ENCODE measurements at regions not wholly inside any gene's neighbourhood (a gene's known extent, or its start where the extent isn't known, plus 50 kb on each side); places are given as distances from the start of the nearest gene placed in this dataset.

DNA sequence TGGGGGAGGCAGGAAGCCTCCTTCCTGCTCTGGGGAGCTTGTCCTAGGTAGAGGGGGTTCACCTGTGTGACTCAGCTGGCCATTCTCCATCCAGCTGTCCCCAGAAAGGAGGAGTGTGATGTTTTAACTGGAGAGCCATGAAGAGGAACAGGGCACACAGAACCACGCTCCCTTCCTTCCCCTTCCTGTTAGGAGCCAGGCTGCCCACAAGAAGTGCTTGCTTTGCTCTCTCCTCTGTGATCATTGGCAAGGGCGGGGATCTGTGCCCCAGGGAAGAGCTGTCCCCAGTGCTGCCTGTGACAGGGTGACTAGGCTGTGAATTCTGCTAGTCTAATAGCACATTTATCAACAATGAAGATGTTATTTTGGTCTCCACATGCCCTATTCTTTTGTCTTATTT lies 169.6 kb upstream of the GATB start:
- H3K9me3 ChIP-seq: no peaks in the 10 kb centered on the region
- H3K36me3 ChIP-seq: no peaks in the 10 kb centered on the region
- H3K4me3 ChIP-seq: no peak overlapping the region
- H3K4me1 ChIP-seq: no peaks in the 10 kb centered on the region
- no peaks in the 10 kb centered on the region for H3K27me3 ChIP-seq (ENCODE audit: low read depth)
- intact Hi-C loops (cut with DNase I): no loop called here
- H3K27ac ChIP-seq: no peak overlapping the region
- ATAC-seq (peak in 1 of 2 donors; percentile 27), DNase-seq (no peak)
- TF ChIP-seq, protein P1, sequence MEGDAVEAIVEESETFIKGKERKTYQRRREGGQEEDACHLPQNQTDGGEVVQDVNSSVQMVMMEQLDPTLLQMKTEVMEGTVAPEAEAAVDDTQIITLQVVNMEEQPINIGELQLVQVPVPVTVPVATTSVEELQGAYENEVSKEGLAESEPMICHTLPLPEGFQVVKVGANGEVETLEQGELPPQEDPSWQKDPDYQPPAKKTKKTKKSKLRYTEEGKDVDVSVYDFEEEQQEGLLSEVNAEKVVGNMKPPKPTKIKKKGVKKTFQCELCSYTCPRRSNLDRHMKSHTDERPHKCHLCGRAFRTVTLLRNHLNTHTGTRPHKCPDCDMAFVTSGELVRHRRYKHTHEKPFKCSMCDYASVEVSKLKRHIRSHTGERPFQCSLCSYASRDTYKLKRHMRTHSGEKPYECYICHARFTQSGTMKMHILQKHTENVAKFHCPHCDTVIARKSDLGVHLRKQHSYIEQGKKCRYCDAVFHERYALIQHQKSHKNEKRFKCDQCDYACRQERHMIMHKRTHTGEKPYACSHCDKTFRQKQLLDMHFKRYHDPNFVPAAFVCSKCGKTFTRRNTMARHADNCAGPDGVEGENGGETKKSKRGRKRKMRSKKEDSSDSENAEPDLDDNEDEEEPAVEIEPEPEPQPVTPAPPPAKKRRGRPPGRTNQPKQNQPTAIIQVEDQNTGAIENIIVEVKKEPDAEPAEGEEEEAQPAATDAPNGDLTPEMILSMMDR (IDR thresholded peaks at IDR 0.05): no peak

DNA sequence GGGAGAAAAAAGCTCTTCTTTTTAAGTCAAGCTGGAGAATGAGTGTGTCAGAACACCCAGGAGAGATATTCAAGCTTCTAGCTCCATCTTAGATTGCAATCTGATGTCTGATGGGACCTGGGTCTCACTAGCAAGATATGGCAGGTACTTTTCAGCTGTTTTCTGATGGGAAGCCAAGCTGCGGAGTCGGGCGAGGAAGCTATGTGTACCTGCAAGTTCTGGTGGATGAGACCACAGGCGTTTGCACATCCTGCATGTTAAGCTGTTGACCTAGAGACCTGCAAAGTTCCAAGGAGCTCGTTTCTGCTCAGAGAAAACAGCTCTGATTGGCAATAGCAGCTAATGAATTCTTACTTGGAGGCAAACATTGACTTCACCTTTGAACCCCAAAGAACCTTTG lies 167.3 kb upstream of the GATB start:
- TF ChIP-seq, protein P1 (IDR thresholded peaks at IDR 0.05): no peak
- ATAC-seq (no peak), DNase-seq (no peak)
- Histone ChIP-seq H3K36me3 (no peaks in the 10 kb centered on the region), H3K4me3 (no peak overlapping the region), H3K27ac (no peak overlapping the region), H3K9me3 (no peaks in the 10 kb centered on the region), H3K4me1 (no peaks in the 10 kb centered on the region), H3K27me3 (ENCODE audit: low read depth) (no peaks in the 10 kb centered on the region)
- intact Hi-C loops (cut with DNase I): no loop called here

DNA sequence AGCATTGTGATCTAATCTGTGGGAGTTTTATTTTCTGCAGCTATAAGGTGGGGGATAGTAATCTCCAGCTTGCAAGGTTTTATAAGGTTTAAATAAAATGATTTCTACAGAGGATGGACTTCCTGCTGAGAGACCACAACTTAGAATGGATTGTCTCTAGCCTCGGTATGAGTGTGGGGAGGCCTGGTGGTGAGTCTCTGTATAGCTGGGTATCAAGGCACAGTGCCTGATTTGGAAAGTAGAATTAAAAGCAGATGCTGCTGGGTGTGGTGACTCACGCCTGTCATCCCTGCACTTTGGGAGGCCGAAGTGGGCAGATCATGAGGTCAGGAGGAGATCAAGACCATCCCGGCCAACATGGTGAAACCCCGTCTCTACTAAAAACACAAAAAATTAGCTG lies 162.0 kb upstream of the GATB start:
- ATAC-seq (no peak), DNase-seq (no peak)
- Histone ChIP-seq H3K4me3 (no peak overlapping the region), H3K9me3 (no peaks in the 10 kb centered on the region), H3K27ac (no peak overlapping the region), H3K27me3 (ENCODE audit: low read depth) (no peaks in the 10 kb centered on the region), H3K4me1 (no peaks in the 10 kb centered on the region), H3K36me3 (no peaks in the 10 kb centered on the region)
- intact Hi-C loops (cut with DNase I): no loop called here
- TF ChIP-seq, protein P1 (IDR thresholded peaks at IDR 0.05): no peak

DNA sequence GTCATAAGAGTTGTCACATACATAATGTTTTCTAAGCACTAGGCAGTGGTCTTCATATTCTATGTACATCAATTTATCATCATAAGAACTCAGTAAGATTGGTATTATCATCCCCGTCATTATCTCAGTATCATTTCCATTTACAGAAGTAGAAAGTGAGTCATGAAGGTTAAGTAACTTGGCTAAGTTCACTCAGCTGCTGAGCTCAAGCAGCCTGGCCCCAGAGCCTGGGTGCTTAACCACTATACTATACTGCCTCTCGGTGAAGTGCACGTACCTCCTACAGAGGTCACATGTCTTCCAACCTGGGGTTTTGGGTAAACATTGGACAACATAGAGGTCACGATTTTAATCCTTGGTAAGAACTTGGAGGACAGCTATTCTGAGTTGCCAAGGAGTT lies 161.5 kb upstream of the GATB start:
- DNase-seq: no peak
- intact Hi-C loops (cut with DNase I): no loop called here
- Histone ChIP-seq H3K4me1 (no peaks in the 10 kb centered on the region), H3K36me3 (no peaks in the 10 kb centered on the region), H3K4me3 (no peak overlapping the region), H3K9me3 (no peaks in the 10 kb centered on the region), H3K27me3 (ENCODE audit: low read depth) (no peaks in the 10 kb centered on the region), H3K27ac (no peak overlapping the region)
- ATAC-seq: no peak
- TF ChIP-seq, protein P1 (IDR thresholded peaks at IDR 0.05): no peak

DNA sequence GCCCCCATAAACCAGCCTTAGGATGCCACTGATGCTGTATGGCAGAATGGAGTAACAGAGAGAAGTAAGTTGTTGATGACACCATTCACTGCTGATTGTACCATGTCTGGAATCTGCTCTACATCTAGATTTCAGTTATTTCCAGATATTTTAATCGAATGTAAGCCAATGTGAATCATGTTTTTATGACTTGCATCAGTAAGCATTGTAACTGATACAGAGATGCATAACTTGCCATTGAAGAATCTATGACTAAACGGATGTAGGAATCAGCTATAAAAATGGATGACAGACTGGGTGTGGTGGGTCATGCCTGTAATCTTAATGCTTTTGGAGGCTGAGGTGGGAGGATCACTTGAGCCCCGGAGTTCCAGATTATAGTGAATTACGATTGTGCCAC lies 161.0 kb upstream of the GATB start:
- H3K27ac ChIP-seq: no peak overlapping the region
- no peaks in the 10 kb centered on the region for H3K9me3 ChIP-seq
- H3K4me3 ChIP-seq: no peak overlapping the region
- ATAC-seq (no peak), DNase-seq (no peak)
- H3K27me3 ChIP-seq (ENCODE audit: low read depth): no peaks in the 10 kb centered on the region
- TF ChIP-seq, protein P1 (IDR thresholded peaks at IDR 0.05): no peak
- intact Hi-C loops (cut with DNase I): no loop called here
- H3K36me3 ChIP-seq: no peaks in the 10 kb centered on the region
- H3K4me1 ChIP-seq: no peaks in the 10 kb centered on the region

DNA sequence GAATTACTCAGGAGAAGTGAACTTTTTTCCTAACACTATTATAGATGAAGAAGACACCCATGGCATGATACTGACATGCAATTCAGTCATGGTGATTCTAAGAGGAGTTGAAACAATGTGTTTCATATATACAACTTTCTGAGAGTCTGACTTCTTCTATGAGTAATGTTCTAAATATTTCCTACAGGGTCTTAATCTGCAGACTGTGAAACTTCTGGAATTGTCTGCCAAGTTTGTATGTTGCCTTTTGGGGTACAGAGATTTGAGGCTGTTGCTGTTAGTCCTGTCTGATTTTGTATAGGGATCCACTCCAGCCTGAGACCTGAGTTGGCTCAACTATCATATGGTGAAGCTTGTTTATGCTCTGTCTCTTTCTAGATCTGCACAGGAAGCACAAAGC lies 160.6 kb upstream of the GATB start:
- Histone ChIP-seq H3K27ac (no peak overlapping the region), H3K9me3 (no peaks in the 10 kb centered on the region), H3K27me3 (ENCODE audit: low read depth) (no peaks in the 10 kb centered on the region), H3K36me3 (no peaks in the 10 kb centered on the region), H3K4me1 (no peaks in the 10 kb centered on the region), H3K4me3 (no peak overlapping the region)
- DNase-seq (no peak), ATAC-seq (no peak)
- TF ChIP-seq, protein P1 (IDR thresholded peaks at IDR 0.05): no peak
- intact Hi-C loops (cut with DNase I): no loop called here
